Uterus (tissue), 3 donors: ENCODE measurements at regions not wholly inside any gene's neighbourhood (a gene's known extent, or its start where the extent isn't known, plus 50 kb on each side); places are given as distances from the start of the nearest gene placed in this dataset.
"Not testable (repeated sequence)": the region's sequence is repeated elsewhere in the genome, so short reads cannot be mapped to it uniquely, and the experiment has no call there.

Source experiments
- DNase-seq, 2 donors: peaks; one replicate each; pipeline ENCODE4 v3.0.0-alpha.2; 2019 to 2020
- H3K27ac ChIP-seq, 2 donors: fragments of 200-600 bp; sonication (generic); 1 replicate in 1 of 2; 2 replicates in 1 of 2; pipeline ENCODE4 v1.5.1; 2016 to 2018
- H3K27me3 ChIP-seq, 2 donors: fragments of 200-600 bp; sonication (generic); one replicate each; pipeline ENCODE4 v1.5.1; 2018 to 2019; ENCODE audit warnings: control low read depth in 1 of 2
- H3K36me3 ChIP-seq, 2 donors: fragments of 200-600 bp; sonication (generic); one replicate each; pipeline ENCODE4 v1.5.1; 2019; ENCODE audit warnings: control low read depth in 1 of 2
- H3K4me1 ChIP-seq, 2 donors: fragments of 200-600 bp; sonication (generic); one replicate each; pipeline ENCODE4 v1.5.1; 2018 to 2019; ENCODE audit warnings: control low read depth in 1 of 2
- H3K4me3 ChIP-seq, 2 donors: fragments of 200-600 bp; sonication (generic); 1 replicate in 1 of 2; 2 replicates in 1 of 2; pipeline ENCODE4 v1.5.1; 2018 to 2019; ENCODE audit warnings: mild to moderate bottlenecking in 1 of 2
- H3K9me3 ChIP-seq, 2 donors: fragments of 200-600 bp; sonication (generic); one replicate each; pipeline ENCODE4 v1.5.1; 2019; ENCODE audit warnings: control low read depth in 1 of 2
- POLR2A ChIP-seq, 2 donors: fragments of 450-650 bp; IDR thresholded peaks; one replicate each; pipeline ENCODE4 v1.6.1; 2016; ENCODE audit warnings: antibody characterized with exemption in 2 of 2, mild to moderate bottlenecking in 1 of 2, moderate library complexity in 1 of 2
- intact Hi-C: fragments of 100-400 bp; cut with DNase I; formaldehyde crosslinking; loops from one replicate; pipeline ENCODE4 v1.15.1; 2023; ENCODE audit warnings: low total_unique reads
- TF ChIP-seq, protein P1 (sequence below), 4 experiments: fragments of 200-600 bp in 2 of 4; fragments of 450-650 bp in 2 of 4; sonication (generic) in 2 of 4; IDR thresholded peaks; one replicate each; pipeline ENCODE4 v1.5.1; 2016 to 2019; ENCODE audit warnings: antibody characterized with exemption in 4 of 4, mild to moderate bottlenecking in 2 of 4, moderate library complexity in 1 of 4
- donor health status: DM: yes; HTN: yes; CAD: no.

DNA sequence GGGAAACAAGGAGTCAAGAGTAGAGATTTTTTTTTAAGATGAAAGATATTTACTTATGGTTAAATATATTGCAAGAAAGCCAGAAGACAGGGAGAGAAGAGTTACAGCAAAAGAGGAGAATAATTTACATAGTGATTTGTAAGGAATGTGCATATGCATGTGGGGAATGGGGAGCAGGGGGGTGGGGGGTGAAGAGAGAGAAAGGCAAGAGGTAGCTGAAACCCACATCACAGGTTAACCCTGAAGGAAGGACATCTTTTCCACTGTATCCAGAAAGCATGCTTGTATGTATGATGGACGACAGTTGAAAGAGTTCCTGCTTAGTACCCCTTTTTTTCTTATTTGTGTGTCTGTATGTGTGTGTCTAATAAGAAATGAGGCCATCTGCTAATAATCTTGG lies 371.9 kb downstream of the RAD51AP2 start:
- Histone ChIP-seq H3K36me3 (no peaks in the 10 kb centered on the region), H3K4me3 (no peak overlapping the region), H3K9me3 (no peaks in the 10 kb centered on the region), H3K27ac (no peak overlapping the region), H3K27me3 (no peaks in the 10 kb centered on the region), H3K4me1 (no peaks in the 10 kb centered on the region)
- DNase-seq = no peak
- intact Hi-C loops = no loop called here
- TF ChIP-seq, protein P1, sequence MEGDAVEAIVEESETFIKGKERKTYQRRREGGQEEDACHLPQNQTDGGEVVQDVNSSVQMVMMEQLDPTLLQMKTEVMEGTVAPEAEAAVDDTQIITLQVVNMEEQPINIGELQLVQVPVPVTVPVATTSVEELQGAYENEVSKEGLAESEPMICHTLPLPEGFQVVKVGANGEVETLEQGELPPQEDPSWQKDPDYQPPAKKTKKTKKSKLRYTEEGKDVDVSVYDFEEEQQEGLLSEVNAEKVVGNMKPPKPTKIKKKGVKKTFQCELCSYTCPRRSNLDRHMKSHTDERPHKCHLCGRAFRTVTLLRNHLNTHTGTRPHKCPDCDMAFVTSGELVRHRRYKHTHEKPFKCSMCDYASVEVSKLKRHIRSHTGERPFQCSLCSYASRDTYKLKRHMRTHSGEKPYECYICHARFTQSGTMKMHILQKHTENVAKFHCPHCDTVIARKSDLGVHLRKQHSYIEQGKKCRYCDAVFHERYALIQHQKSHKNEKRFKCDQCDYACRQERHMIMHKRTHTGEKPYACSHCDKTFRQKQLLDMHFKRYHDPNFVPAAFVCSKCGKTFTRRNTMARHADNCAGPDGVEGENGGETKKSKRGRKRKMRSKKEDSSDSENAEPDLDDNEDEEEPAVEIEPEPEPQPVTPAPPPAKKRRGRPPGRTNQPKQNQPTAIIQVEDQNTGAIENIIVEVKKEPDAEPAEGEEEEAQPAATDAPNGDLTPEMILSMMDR (IDR thresholded peaks at IDR 0.05) = no peak
- TF ChIP-seq POLR2A (IDR thresholded peaks at IDR 0.05) = no peak

DNA sequence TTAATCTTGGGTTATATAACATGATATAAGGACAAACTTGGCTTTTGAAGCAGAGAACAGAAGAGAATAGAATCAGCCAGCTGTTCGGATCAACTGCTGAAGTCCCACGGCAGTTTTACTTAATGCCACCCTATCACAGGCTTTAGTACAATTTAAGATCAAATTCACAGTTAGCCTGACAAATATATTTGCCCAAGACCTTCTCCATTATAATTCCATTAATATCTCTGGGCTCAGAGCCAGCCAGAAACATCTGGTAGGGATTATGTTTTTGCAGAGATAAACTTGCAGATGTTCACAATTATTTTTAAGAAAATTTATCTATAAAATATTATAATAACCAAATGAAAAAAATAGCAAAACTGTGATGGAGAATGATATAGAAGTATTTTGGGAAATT lies 381.4 kb downstream of the RAD51AP2 start:
- intact Hi-C loops = no loop called here
- TF ChIP-seq, protein P1 (IDR thresholded peaks at IDR 0.05) = no peak
- no peak for TF ChIP-seq POLR2A (IDR thresholded peaks at IDR 0.05)
- no peak for DNase-seq
- Histone ChIP-seq H3K9me3 (no peaks in the 10 kb centered on the region), H3K27me3 (no peaks in the 10 kb centered on the region), H3K27ac (no peak overlapping the region), H3K4me1 (no peaks in the 10 kb centered on the region), H3K4me3 (no peak overlapping the region), H3K36me3 (no peaks in the 10 kb centered on the region)

DNA sequence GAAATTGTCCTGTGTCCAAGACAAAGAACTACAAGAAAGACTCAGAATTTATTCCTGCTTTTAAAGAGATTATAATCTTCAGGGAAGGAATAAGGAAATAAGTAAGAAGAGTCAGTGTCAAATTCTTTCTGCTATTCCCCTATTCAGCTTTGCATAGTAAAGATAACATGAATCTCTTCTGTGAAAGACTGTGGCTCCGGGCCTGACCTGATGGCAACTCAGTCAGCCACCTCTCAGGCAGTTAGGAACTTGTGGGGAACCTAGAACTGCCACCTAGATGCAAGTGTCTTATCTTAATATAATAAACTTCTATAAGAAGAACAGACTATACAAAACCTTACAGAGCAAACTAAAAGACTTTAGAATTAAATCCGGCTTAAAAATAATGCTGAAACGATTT lies 382.0 kb downstream of the RAD51AP2 start:
- Histone ChIP-seq H3K9me3 (no peaks in the 10 kb centered on the region), H3K36me3 (no peaks in the 10 kb centered on the region), H3K4me1 (no peaks in the 10 kb centered on the region), H3K4me3 (no peak overlapping the region), H3K27me3 (no peaks in the 10 kb centered on the region), H3K27ac (no peak overlapping the region)
- intact Hi-C loops = no loop called here
- TF ChIP-seq, protein P1 (IDR thresholded peaks at IDR 0.05) = no peak
- TF ChIP-seq POLR2A (IDR thresholded peaks at IDR 0.05) = no peak
- no peak for DNase-seq

DNA sequence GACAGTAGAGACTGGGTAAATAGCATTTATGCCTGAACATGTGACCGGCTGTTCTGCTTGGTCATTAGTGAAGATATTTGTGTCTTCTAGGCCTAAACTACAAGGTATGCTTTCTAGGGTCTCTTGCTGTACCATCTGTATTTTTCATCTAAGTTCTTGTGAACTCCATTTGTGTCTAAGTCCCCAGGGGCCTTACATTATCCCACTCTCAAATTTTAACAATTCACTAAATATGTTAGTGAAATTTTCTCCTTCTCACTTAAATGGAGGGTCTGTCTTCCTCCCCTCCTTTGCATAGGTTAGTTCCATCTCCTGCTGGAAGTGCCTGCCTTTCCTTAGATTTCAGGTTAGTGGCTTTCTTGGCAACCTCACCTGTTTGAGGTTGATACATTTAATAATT lies 382.6 kb downstream of the RAD51AP2 start:
- DNase-seq = no peak
- intact Hi-C loops = no loop called here
- no peak overlapping the region for H3K4me3 ChIP-seq
- no peak overlapping the region for H3K27ac ChIP-seq
- no peaks in the 10 kb centered on the region for H3K36me3 ChIP-seq
- TF ChIP-seq POLR2A (IDR thresholded peaks at IDR 0.05) = no peak
- TF ChIP-seq, protein P1 (IDR thresholded peaks at IDR 0.05) = no peak
- H3K4me1 ChIP-seq = no peaks in the 10 kb centered on the region
- no peaks in the 10 kb centered on the region for H3K9me3 ChIP-seq
- no peaks in the 10 kb centered on the region for H3K27me3 ChIP-seq

DNA sequence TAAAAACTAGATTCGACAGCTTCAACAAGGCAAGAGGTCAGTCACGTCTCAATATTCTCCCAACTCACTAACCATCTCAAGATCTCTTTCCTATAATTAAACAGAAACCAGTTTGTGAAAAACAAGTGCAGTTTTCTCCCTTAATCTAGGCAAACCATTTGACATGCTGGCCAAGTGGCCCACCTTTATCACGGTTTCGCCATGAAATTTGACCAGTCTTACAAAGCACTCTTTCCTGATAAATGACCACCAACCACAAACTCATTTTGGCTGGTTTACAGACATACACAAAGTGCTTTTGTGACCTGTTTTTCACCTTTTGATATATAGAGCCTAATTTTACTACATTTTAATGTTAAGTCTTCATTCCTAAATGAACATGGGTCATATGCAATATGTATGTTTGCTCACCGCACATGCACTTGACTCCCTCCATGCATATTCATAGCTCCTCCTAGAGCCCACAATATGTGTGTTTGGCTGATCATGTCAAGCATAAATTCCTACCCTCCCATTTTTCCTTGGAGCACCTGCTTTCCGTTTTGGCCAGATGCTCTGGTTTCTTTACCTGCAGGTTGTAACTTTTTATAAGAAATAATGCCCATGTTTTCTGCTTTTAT lies 385.1 kb downstream of the RAD51AP2 start:
- Histone ChIP-seq H3K27ac (no peak overlapping the region), H3K27me3 (no peaks in the 10 kb centered on the region), H3K4me3 (no peak overlapping the region), H3K4me1 (no peaks in the 10 kb centered on the region), H3K9me3 (no peaks in the 10 kb centered on the region), H3K36me3 (no peaks in the 10 kb centered on the region)
- TF ChIP-seq POLR2A (IDR thresholded peaks at IDR 0.05) = no peak
- TF ChIP-seq, protein P1 (IDR thresholded peaks at IDR 0.05) = no peak
- DNase-seq = no peak
- intact Hi-C loops = no loop called here

DNA sequence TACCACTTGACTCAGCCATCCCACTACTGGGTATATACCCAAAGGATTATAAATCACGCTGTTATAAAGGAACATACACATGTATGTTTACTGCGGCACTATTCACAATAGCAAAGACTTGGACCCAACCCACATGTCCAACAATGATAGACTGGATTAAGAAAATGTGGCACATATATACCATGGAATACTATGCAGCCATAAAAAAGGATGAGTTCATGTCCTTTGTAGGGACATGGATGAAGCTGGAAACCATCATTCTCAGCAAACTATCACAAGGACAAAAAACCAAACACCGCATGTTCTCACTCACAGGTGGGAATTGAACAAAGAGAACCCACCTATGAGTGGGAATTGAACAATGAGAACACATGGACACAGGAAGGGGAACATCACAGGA lies 387.6 kb downstream of the RAD51AP2 start:
- intact Hi-C loops, H3K27ac ChIP-seq, H3K4me1 ChIP-seq, H3K4me3 ChIP-seq, DNase-seq, H3K9me3 ChIP-seq, H3K27me3 ChIP-seq, H3K36me3 ChIP-seq: not testable (repeated sequence)
